Thymus (tissue), 11 donors: ENCODE measurements at regions not wholly inside any gene's neighbourhood (a gene's known extent, or its start where the extent isn't known, plus 50 kb on each side); places are given as distances from the start of the nearest gene placed in this dataset.
A peak's percentile ranks its signal among the peaks of the same experiment; 100 is the strongest.

ENCODE experiments used
- DNase-seq, 9 donors: peaks; one replicate each; pipeline ENCODE4 v3.0.0-alpha.2; 2013; ENCODE audit warnings: low spot score in 9 of 9, low read depth in 6 of 9, missing footprints in 1 of 9
- H3K27ac ChIP-seq, 2 donors: one replicate each; pipeline ENCODE4 v1.5.1; 2013; ENCODE audit warnings: control low read depth in 1 of 2, low read depth in 1 of 2, low read length in 1 of 2, mild to moderate bottlenecking in 1 of 2, moderate library complexity in 1 of 2
- H3K27me3 ChIP-seq, 2 donors: one replicate each; pipeline ENCODE4 v1.5.1; 2013; ENCODE audit warnings: low read length in 1 of 2; ENCODE audit not compliant: control insufficient read depth in 2 of 2, insufficient read depth in 1 of 2
- H3K36me3 ChIP-seq, 2 donors: one replicate each; pipeline ENCODE4 v1.5.1; 2013; ENCODE audit warnings: low read length in 1 of 2, mild to moderate bottlenecking in 1 of 2, moderate library complexity in 1 of 2; ENCODE audit not compliant: control insufficient read depth in 2 of 2, insufficient read depth in 2 of 2
- H3K4me1 ChIP-seq, 2 donors: one replicate each; pipeline ENCODE4 v1.5.1; 2013; ENCODE audit warnings: low read length in 2 of 2; ENCODE audit not compliant: control insufficient read depth in 2 of 2, insufficient read depth in 2 of 2
- H3K4me3 ChIP-seq, 2 donors: one replicate each; pipeline ENCODE4 v1.5.1; 2013; ENCODE audit warnings: low read length in 2 of 2, control low read depth in 1 of 2, mild to moderate bottlenecking in 1 of 2
- H3K9me3 ChIP-seq, 2 donors: one replicate each; pipeline ENCODE4 v1.5.1; 2013; ENCODE audit warnings: low read length in 1 of 2, mild to moderate bottlenecking in 1 of 2; ENCODE audit not compliant: control insufficient read depth in 2 of 2, insufficient read depth in 1 of 2
- WGBS: extraction: QIAGEN DNeasy Blood & Tissue Kit; methylation state at CpG from one replicate; pipeline ENCODE4 v1.1.7; 2013; 5-methylcytosine and 5-hydroxymethylcytosine counted together
- donor health status: healthy.

- Histone ChIP-seq H3K4me3 (no peak overlapping the region), H3K9me3 (no peaks in the 10 kb centered on the region), H3K4me1 (no peaks in the 10 kb centered on the region), H3K27me3 (no peaks in the 10 kb centered on the region), H3K36me3 (no peaks in the 10 kb centered on the region), H3K27ac (no peak overlapping the region)
- no peak for DNase-seq
- 98% methylated on average over 2 of the region's 2 CpGs for WGBS
Observed at GRCh38 chr5:38777111-38777510, 68.7 kb upstream of the OSMR start.

GRCh38 chr5:38780316-38780715, 65.5 kb upstream of the OSMR start:
- Histone ChIP-seq H3K9me3 (no peaks in the 10 kb centered on the region), H3K4me1 (peaks cover 0 to 3% of the 10 kb centered on the region in 2 donors), H3K36me3 (no peaks in the 10 kb centered on the region), H3K27ac (no peak overlapping the region), H3K4me3 (no peak overlapping the region), H3K27me3 (no peaks in the 10 kb centered on the region)
- DNase-seq, result no peak

GRCh38 chr5:38780945-38781344, 64.9 kb upstream of the OSMR start:
- peak in 1 of 9 donors; percentile 36 for DNase-seq
- H3K9me3 ChIP-seq, result no peaks in the 10 kb centered on the region
- no peak overlapping the region for H3K27ac ChIP-seq
- peaks cover 0 to 3% of the 10 kb centered on the region in 2 donors for H3K4me1 ChIP-seq
- H3K27me3 ChIP-seq, result no peaks in the 10 kb centered on the region
- no peaks in the 10 kb centered on the region for H3K36me3 ChIP-seq
- no peak overlapping the region for H3K4me3 ChIP-seq
- 95% methylated on average over 2 of the region's 2 CpGs for WGBS

GRCh38 chr5:38782180-38782835, 63.5 kb upstream of the OSMR start:
- DNase-seq, result no peak
- peak overlapping the region; percentile 64 to 75 for H3K27ac ChIP-seq
- 82% methylated on average over 1 of the region's 1 CpG for WGBS
- no peaks in the 10 kb centered on the region for H3K27me3 ChIP-seq
- peaks cover 0 to 3% of the 10 kb centered on the region in 2 donors for H3K4me1 ChIP-seq
- no peaks in the 10 kb centered on the region for H3K36me3 ChIP-seq
- no peaks in the 10 kb centered on the region for H3K9me3 ChIP-seq
- H3K4me3 ChIP-seq, result no peak overlapping the region

DNA sequence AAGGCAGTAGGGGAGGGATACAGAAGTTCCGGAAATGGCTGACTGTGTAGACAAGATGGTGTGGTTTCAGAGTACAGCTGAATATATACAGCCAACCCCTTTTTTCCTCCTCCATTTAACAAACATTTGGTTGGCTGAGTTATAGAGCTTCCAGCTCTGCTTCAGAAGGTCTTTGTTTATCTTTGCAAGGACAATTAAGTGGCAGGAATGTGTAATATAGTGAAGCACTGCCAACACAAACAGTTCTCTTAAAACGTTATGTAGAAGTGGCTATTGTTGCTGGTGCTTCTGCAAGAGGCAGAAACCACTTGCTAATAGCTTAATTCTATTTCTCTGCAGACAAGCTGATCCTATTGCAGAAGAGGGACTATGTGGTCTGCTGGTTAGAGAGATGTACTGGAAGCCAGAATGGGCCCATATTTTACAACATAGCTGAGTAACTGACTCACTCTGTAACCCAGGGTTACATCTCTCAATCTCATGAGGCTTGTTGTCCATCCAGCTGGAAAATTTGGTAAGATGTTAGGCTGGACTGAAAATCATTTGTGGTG, 62.7 kb upstream of the OSMR start:
- H3K9me3 ChIP-seq, result no peaks in the 10 kb centered on the region
- WGBS, result 65% methylated on average over 2 of the region's 2 CpGs
- peak overlapping the region; percentile 74 to 75 for H3K27ac ChIP-seq
- no peaks in the 10 kb centered on the region for H3K36me3 ChIP-seq
- peak in 1 of 9 donors; percentile 23 for DNase-seq
- H3K27me3 ChIP-seq, result no peaks in the 10 kb centered on the region
- no peak overlapping the region for H3K4me3 ChIP-seq
- peaks cover 0 to 3% of the 10 kb centered on the region in 2 donors for H3K4me1 ChIP-seq

GRCh38 chr5:38789134-38789533, 56.7 kb upstream of the OSMR start:
- Histone ChIP-seq H3K4me3 (no peak overlapping the region), H3K36me3 (no peaks in the 10 kb centered on the region), H3K27me3 (no peaks in the 10 kb centered on the region), H3K4me1 (no peaks in the 10 kb centered on the region), H3K9me3 (no peaks in the 10 kb centered on the region), H3K27ac (peak overlapping the region in 1 of 2 donors; percentile 15)
- DNase-seq, result no peak
- WGBS, result 95% methylated on average over 2 of the region's 2 CpGs

- Histone ChIP-seq H3K27me3 (no peaks in the 10 kb centered on the region), H3K9me3 (no peaks in the 10 kb centered on the region), H3K36me3 (no peaks in the 10 kb centered on the region), H3K4me1 (no peaks in the 10 kb centered on the region), H3K27ac (no peak overlapping the region), H3K4me3 (no peak overlapping the region)
- WGBS, result 94% methylated on average over 2 of the region's 2 CpGs
- DNase-seq, result no peak
Observed at GRCh38 chr5:38789777-38790176, 56.0 kb upstream of the OSMR start.

- 100% methylated on average over 1 of the region's 1 CpG for WGBS
- no peaks in the 10 kb centered on the region for H3K4me1 ChIP-seq
- DNase-seq, result no peak
Observed at GRCh38 chr5:38790268-38790667, 55.5 kb upstream of the OSMR start.

DNA sequence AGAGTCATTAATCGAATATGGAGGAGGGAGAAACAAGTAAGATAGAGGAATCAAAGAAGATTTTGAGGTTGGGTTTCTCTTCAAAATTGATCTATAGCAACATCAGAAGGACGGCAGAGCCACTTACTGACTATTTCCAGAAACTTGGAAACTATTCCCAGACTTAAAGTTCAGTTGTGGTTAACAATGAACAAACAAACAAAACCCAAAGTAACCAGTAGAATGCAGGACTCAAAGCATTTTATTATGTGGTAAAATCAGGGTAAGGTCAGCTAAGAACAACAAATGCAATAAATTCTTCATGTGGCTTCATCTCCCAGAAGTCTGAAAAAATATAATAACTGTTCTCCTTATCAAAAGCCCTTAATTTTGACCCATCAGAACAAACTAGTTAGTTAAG, 54.9 kb upstream of the OSMR start:
- WGBS, result 73% methylated on average over 2 of the region's 2 CpGs
- Histone ChIP-seq H3K27ac (no peak overlapping the region), H3K36me3 (no peaks in the 10 kb centered on the region), H3K4me3 (no peak overlapping the region), H3K9me3 (no peaks in the 10 kb centered on the region), H3K27me3 (no peaks in the 10 kb centered on the region), H3K4me1 (no peaks in the 10 kb centered on the region)
- DNase-seq, result no peak

More at GRCh38 chr5:38790268-38790667, 55.5 kb upstream of the OSMR start:
- Histone ChIP-seq H3K36me3 (no peaks in the 10 kb centered on the region), H3K9me3 (no peaks in the 10 kb centered on the region), H3K27me3 (no peaks in the 10 kb centered on the region), H3K4me3 (no peak overlapping the region), H3K27ac (no peak overlapping the region)
